HepG2 (cell line): ENCODE measurements at regions not wholly inside any gene's neighbourhood (a gene's known extent, or its start where the extent isn't known, plus 50 kb on each side); places are given as distances from the start of the nearest gene placed in this dataset.

Experiments used
- ATAC-seq: fragments of 200-7000 bp; cut with Tn5 transposase; 3 replicates; pipeline ENCODE4 v1.9.1; 2020; ENCODE audit warnings: mild to moderate bottlenecking, moderate library complexity
- BruUV-seq: library from RNA; stranded (reverse); fragments of 400-500 nt; replicated peaks from 2 replicates; lab custom pipeline; 2021; lab: Mats Ljungman, UMichigan
- CTCF ChIA-PET: fragments of 300-600 bp; formaldehyde crosslinking; extraction: SDS; loops from one replicate; lab custom pipeline; 2021; ENCODE audit warnings: low total read pairs, inconsistent platforms, low intra/inter-chr PET ratio; lab: Yijun Ruan, JAX
- POLR2A ChIA-PET: fragments of 350-600 bp; sonication (Branson Sonifier 250); formaldehyde crosslinking; loops from one replicate; lab custom pipeline; 2020; ENCODE audit warnings: antibody characterized with exemption, inconsistent platforms; lab: Yijun Ruan, JAX
- DNase-seq: peaks from one replicate; pipeline ENCODE4 v3.0.0-alpha.2; 2015; ENCODE audit warnings: low spot score
- FAIRE-seq: peaks from 3 replicates; lab custom pipeline; 2011; peaks lifted over from hg19 to GRCh38; lab: Jason Lieb, UNC
- H2AFZ ChIP-seq: one replicate; pipeline ENCODE4 v1.6.1; 2011; ENCODE audit warnings: low read length, inconsistent platforms
- H3K27ac ChIP-seq: fragments of 300-600 bp; 3 replicates; pipeline ENCODE4 v1.8.0; 2011; ENCODE audit warnings: mixed run types, mild to moderate bottlenecking, mixed read lengths, low read length, inconsistent platforms; ENCODE audit not compliant: insufficient read depth; ENCODE audit errors: extremely low read length
- H3K27me3 ChIP-seq, 2 experiments: fragments of 200-600 bp in 1 of 2; 2 replicates in 1 of 2; 3 replicates in 1 of 2; pipeline versions ENCODE4 v1.6.0 to v1.8.0; 2011; ENCODE audit warnings: low read length in 2 of 2, mild to moderate bottlenecking in 2 of 2, moderate library complexity in 2 of 2, inconsistent platforms in 1 of 2; ENCODE audit not compliant: insufficient read depth in 2 of 2, control insufficient read depth in 1 of 2
- H3K36me3 ChIP-seq, 2 experiments: fragments of 200-600 bp in 1 of 2; replicated peaks in 1 of 2; 2 replicates in 1 of 2; 3 replicates in 1 of 2; pipeline versions ENCODE4 v1.5.1 to v1.8.0; 2011; ENCODE audit warnings: low read length in 2 of 2, inconsistent platforms in 1 of 2; ENCODE audit not compliant: insufficient read depth in 2 of 2, control insufficient read depth in 1 of 2
- H3K4me1 ChIP-seq: 2 replicates; pipeline ENCODE4 v1.5.1; 2012; ENCODE audit warnings: low read length, inconsistent platforms; ENCODE audit not compliant: insufficient read depth
- H3K4me2 ChIP-seq: 2 replicates; pipeline ENCODE4 v1.6.0; 2011; ENCODE audit warnings: low read depth, low read length, inconsistent platforms
- H3K4me3 ChIP-seq, 3 experiments: fragments of 200-600 bp in 1 of 3; sonication (generic), shearing (Covaris generic) in 1 of 3; replicated peaks in 1 of 3; 2 replicates each; pipeline ENCODE4 v1.5.1; 2011 to 2016; ENCODE audit warnings: low read length in 3 of 3, inconsistent platforms in 2 of 3, low read depth in 2 of 3, mild to moderate bottlenecking in 2 of 3, control low read depth in 1 of 3, mixed read lengths in 1 of 3; ENCODE audit not compliant: insufficient read depth in 1 of 3
- H3K79me2 ChIP-seq: one replicate; pipeline ENCODE4 v1.6.1; 2011; ENCODE audit warnings: low read length, inconsistent platforms; ENCODE audit not compliant: insufficient read depth
- H3K9ac ChIP-seq: 2 replicates; pipeline ENCODE4 v1.6.0; 2011; ENCODE audit warnings: mild to moderate bottlenecking, low read depth, low read length, inconsistent platforms; ENCODE audit not compliant: insufficient read depth
- H3K9me3 ChIP-seq: 2 replicates; pipeline ENCODE4 v1.5.1; 2012; ENCODE audit warnings: mild to moderate bottlenecking, low read length
- H4K20me1 ChIP-seq: 2 replicates; pipeline ENCODE4 v1.6.0; 2011; ENCODE audit warnings: inconsistent platforms, mild to moderate bottlenecking, low read length, moderate library complexity; ENCODE audit not compliant: insufficient read depth
- ATF7-NPFF ChIP-seq: sonication (generic); formaldehyde crosslinking; IDR thresholded peaks from 2 replicates; pipeline ENCODE4 v1.8.1; 2023; ENCODE audit warnings: mild to moderate bottlenecking, low read depth, missing genetic modification reagents, moderate library complexity
- EEA1 ChIP-seq: sonication (generic); formaldehyde crosslinking; IDR thresholded peaks from 2 replicates; pipeline ENCODE4 v1.5.1; 2020; ENCODE audit warnings: mild to moderate bottlenecking, missing genetic modification reagents, borderline replicate concordance
- HOXD1 ChIP-seq: sonication (generic); formaldehyde crosslinking; IDR thresholded peaks from 2 replicates; pipeline ENCODE4 v1.5.0; 2020; ENCODE audit warnings: missing genetic modification reagents
- KDM2A ChIP-seq: sonication (generic); formaldehyde crosslinking; IDR thresholded peaks from 2 replicates; pipeline ENCODE4 v1.4.0; 2020; ENCODE audit warnings: low read depth, missing genetic modification reagents, borderline replicate concordance
- ZNF337 ChIP-seq: sonication (generic); formaldehyde crosslinking; IDR thresholded peaks from 2 replicates; pipeline ENCODE4 v1.5.1; 2020; ENCODE audit warnings: missing genetic modification reagents, low read depth, mild to moderate bottlenecking, borderline replicate concordance
- ZNF605 ChIP-seq: sonication (generic); formaldehyde crosslinking; IDR thresholded peaks from 2 replicates; pipeline ENCODE4 v1.8.0; 2022; ENCODE audit warnings: mild to moderate bottlenecking, missing genetic modification reagents
- ZNF792 ChIP-seq: IDR thresholded peaks from 2 replicates; pipeline ENCODE4 v1.6.1; 2016
- WGBS: methylation state at CpG from one replicate; pipeline ENCODE4 v1.1.6; 2017; ENCODE audit warnings: low lambda C conversion rate; 5-methylcytosine and 5-hydroxymethylcytosine counted together
- in situ Hi-C: cut with HindIII; loops from 2 replicates; pipeline ENCODE4 v1.10.0; 2017; ENCODE audit warnings: low pct_unique_long_range_greater_than_20kb; ENCODE audit not compliant: extremely low pct_ligation_motif_present
- intact Hi-C: fragments of 100-400 bp; cut with micrococcal nuclease; formaldehyde crosslinking; loops from one replicate; pipeline ENCODE4 v1.10.0; 2022; ENCODE audit not compliant: unreplicated experiment
- TF ChIP-seq, protein P1 (sequence below): sonication (generic); formaldehyde crosslinking; IDR thresholded peaks from 2 replicates; pipeline ENCODE4 v1.8.1; 2023; ENCODE audit warnings: mild to moderate bottlenecking, missing genetic modification reagents, borderline replicate concordance

DNA sequence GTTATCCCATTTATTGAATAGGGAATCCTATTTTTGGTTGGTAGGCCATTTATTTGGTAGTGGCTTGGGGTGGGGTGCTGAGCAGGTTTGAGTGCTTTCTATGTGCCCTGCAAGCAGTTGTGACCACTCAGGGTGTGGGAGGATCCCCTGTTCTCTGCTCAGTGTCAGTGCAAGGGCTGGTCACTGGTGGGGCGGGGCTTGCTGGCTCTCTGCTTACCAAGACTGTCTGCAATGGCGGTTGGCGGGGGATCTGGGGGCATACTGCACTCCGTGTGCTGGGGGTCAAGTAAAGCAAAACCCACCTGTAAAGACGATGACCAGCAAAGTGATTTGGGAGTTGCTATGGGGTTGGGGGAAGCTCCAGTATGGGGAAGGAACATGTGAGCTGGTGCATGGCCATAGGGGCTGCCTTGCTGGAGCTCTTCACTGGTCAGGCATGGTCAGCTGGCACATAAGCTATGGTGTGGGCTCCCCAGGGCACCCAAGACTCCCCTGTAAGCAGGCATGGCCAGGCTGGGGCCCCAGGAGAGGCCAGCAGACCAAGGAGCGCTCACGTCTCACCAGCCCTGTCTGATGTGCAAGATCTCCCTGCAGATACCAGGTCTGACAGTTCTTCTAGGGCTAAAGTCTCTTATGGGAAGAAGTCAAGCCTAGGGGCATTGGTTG, 83.0 kb upstream of the GRXCR1 start (continued):
- no peak for TF ChIP-seq HOXD1 (CRISPR knock-in tag)

GRCh38 chr4:42806303-42806835, 86.1 kb upstream of the GRXCR1 start:
- Histone ChIP-seq H4K20me1 (no peaks in the 10 kb centered on the region), H3K27me3 (no peaks in the 10 kb centered on the region), H2AFZ (no peak overlapping the region), H3K4me2 (no peak overlapping the region), H3K36me3 (no peaks in the 10 kb centered on the region), H3K9me3 (peaks cover 20% of the 10 kb centered on the region), H3K79me2 (no peaks in the 10 kb centered on the region), H3K9ac (no peak overlapping the region), H3K4me1 (no peaks in the 10 kb centered on the region), H3K27ac (no peak overlapping the region), H3K4me3 (no peak overlapping the region)
- CTCF ChIA-PET, result no interaction called here
- intact Hi-C loops (no loop called here), in situ Hi-C loops (no loop called here)
- POLR2A ChIA-PET, result no interaction called here
- no TSS peak for BruUV-seq
- no peak for ATAC-seq
- no peak for FAIRE-seq
- DNase-seq, result no peak
- 33% methylated on average over 3 of the region's 3 CpGs for WGBS
- TF ChIP-seq, protein P1, sequence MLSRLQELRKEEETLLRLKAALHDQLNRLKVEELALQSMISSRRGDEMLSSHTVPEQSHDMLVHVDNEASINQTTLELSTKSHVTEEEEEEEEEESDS (CRISPR knock-in tag), result no peak
- TF ChIP-seq EEA1 (CRISPR knock-in tag), result no peak

DNA sequence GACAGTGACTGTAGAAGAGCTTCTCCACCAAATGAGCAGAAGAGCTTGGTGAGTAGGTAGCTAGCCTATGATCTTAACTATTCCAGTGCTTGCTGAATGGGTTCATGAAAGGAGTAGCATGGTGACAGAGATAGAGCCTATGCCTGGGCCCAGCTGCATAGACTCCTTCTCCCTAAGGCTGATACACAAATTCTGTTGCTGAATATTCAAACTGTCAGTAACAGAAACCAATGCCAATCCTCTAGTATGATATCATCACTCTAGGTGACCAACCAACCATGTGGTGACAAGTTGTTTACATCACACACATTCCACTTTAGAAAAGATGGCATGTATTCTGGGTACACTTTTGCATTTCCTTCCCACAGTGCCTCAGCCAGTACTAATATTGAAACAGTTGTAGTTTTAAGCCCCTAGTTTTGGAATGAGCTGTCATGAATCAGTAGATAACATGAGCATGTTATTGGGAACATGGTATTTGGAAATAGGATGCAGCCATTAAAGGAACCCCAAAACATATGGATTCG, 103.4 kb upstream of the GRXCR1 start:
- ATAC-seq (no peak), DNase-seq (no peak), FAIRE-seq (no peak)
- no peaks in the 10 kb centered on the region for H3K4me1 ChIP-seq
- H3K9me3 ChIP-seq, result no peaks in the 10 kb centered on the region
- H3K79me2 ChIP-seq, result no peaks in the 10 kb centered on the region
- no peaks in the 10 kb centered on the region for H3K27me3 ChIP-seq
- no peak overlapping the region for H3K4me2 ChIP-seq
- no peak overlapping the region for H3K4me3 ChIP-seq
- H2AFZ ChIP-seq, result no peak overlapping the region
- TF ChIP-seq ZNF605 (no peak), ZNF792 (no peak), ZNF337 (no peak), KDM2A (CRISPR knock-in tag) (no peak), ATF7-NPFF (no peak)
- no peaks in the 10 kb centered on the region for H4K20me1 ChIP-seq
- POLR2A ChIA-PET, result no interaction called here
- intact Hi-C loops (no loop called here), in situ Hi-C loops (no loop called here)
- H3K27ac ChIP-seq, result no peak overlapping the region
- WGBS, result 0% methylated on average over 1 of the region's 1 CpG
- H3K9ac ChIP-seq, result no peak overlapping the region
- no TSS peak for BruUV-seq
- no peaks in the 10 kb centered on the region for H3K36me3 ChIP-seq
- CTCF ChIA-PET, result no interaction called here
